Activated CD8-positive, alpha-beta T cell treated with anti-CD3 and anti-CD28 coated beads, Interleukin-2, amount 10 ng/mL, durations not matched to agents 7 days and 5 days (primary cell): ENCODE measurements at regions not wholly inside any gene's neighbourhood (a gene's known extent, or its start where the extent isn't known, plus 50 kb on each side); places are given as distances from the start of the nearest gene placed in this dataset.

Experiments used
- ATAC-seq: fragments of 150-1000 bp; cut with Tn5 transposase; one replicate; pipeline ENCODE4 v1.10.0; 2021; ENCODE audit warnings: moderate library complexity
- CTCF ChIA-PET: fragments of 350-600 bp; sonication (Branson Sonifier 250); formaldehyde crosslinking; loops from one replicate; lab custom pipeline; 2021; ENCODE audit warnings: antibody characterized with exemption; lab: Charles Lee
- POLR2A ChIA-PET: fragments of 350-600 bp; sonication (Branson Sonifier 250); formaldehyde crosslinking; loops from one replicate; lab custom pipeline; 2021; ENCODE audit warnings: antibody characterized with exemption; lab: Charles Lee
- DNase-seq: peaks from one replicate; pipeline ENCODE4 v3.0.0-alpha.2; 2020
- H3K27ac Mint-ChIP-seq: one replicate; pipeline ENCODE4 v1.8.0; 2021; ENCODE audit warnings: mild to moderate bottlenecking, mixed read lengths
- H3K27me3 Mint-ChIP-seq: one replicate; pipeline ENCODE4 v1.8.0; 2021; ENCODE audit warnings: low read depth, mixed read lengths
- H3K36me3 Mint-ChIP-seq: one replicate; pipeline ENCODE4 v1.8.0; 2021; ENCODE audit warnings: low read depth, mixed read lengths
- H3K4me1 Mint-ChIP-seq: one replicate; pipeline ENCODE4 v1.8.0; 2021; ENCODE audit warnings: low read depth, mixed read lengths
- H3K4me3 Mint-ChIP-seq: one replicate; pipeline ENCODE4 v1.8.0; 2021; ENCODE audit warnings: mild to moderate bottlenecking, mixed read lengths
- H3K9me3 Mint-ChIP-seq: one replicate; pipeline ENCODE4 v1.8.0; 2022; ENCODE audit warnings: mixed read lengths; ENCODE audit not compliant: insufficient read depth

DNA sequence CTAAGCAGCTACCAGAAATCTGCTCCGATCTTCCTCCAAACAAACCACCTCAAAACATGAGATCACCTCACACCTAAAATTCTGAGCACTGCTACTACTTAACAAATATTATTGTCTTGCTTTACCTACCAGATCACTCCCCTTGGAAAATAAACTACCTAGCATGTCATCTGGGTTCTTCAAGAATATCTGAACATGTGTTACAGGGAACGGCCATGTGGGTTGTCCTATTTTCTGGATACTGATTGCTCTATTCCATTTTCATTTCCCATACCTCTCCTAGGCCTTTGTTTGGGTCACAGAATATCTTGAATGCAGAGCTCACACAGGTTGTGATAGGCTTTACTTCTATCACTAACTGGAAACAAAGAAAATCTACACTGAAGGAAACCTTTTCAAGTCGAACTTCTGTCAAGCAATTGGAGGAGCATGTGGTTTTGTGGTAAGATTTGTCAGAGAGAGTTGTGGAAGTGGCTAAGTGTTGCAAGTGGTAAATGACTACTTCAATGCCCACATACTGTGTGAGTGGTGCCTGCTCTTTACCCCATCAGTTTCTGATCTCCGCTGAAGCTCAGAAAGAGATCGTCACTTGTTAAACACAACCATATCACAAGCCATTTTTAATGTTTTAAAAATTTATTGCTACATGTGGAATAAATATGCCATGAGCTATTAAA lies 739.1 kb upstream of the ZEB2 start:
- H3K36me3 Mint-ChIP-seq: no peaks in the 10 kb centered on the region
- peak overlapping the region; percentile 7 for H3K27ac Mint-ChIP-seq
- H3K9me3 Mint-ChIP-seq: no peaks in the 10 kb centered on the region
- CTCF ChIA-PET: interaction anchor here (1.1 kb wide), 1 partner anchor 153 kb away, joined by 3 read pairs; no protein-coding TSS in a partner anchor
- POLR2A ChIA-PET: no interaction called here
- ATAC-seq: peak; percentile 96
- H3K4me1 Mint-ChIP-seq: peaks cover 17% of the 10 kb centered on the region
- H3K27me3 Mint-ChIP-seq: peaks cover 58% of the 10 kb centered on the region
- no peak overlapping the region for H3K4me3 Mint-ChIP-seq
- peak; percentile 72 for DNase-seq

DNA sequence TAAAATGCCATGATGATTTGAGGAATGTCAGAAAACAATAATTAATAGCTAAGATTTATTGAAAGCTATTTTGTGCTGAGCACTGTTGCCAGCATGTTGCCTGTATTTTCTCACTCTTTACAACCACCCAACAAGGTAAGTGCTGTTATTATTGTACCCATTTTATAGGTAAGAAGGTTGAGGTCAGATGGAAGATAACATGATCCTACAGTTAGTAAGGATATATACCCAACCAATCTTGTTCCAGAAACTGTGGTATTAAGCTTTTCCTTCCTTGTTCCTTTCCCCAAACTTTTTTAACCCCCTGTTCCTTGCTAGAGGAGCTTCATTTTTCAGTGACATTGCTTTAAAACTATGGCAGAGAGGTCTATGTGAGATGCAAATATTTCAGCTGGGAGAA lies 738.0 kb upstream of the ZEB2 start:
- POLR2A ChIA-PET: no interaction called here
- Mint-ChIP-seq H3K9me3 (no peaks in the 10 kb centered on the region), H3K27me3 (peaks cover 60% of the 10 kb centered on the region), H3K36me3 (no peaks in the 10 kb centered on the region), H3K27ac (no peak overlapping the region), H3K4me3 (no peak overlapping the region), H3K4me1 (peaks cover 17% of the 10 kb centered on the region)
- CTCF ChIA-PET: interaction anchor here (0.9 kb wide), 1 partner anchor 495 kb away, joined by 3 read pairs; no protein-coding TSS in a partner anchor
- DNase-seq (no peak), ATAC-seq (no peak)

DNA sequence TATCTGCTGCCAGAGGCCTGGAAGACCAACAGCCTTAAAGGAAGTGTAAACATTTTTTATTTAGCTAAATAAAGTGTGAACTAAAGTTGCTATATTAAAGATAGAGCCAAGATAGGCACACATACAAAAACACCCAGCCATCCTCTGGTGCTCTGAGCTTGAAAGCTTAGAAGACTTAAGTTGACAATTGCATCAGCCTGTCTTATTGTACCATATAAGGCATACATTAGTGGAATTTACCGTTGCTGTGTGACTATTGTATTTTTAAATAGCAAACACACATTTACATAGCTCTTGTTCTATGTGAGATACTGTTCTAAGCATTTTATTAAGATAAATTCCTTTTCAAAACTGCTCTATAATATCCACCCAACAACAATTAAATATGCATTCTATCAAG lies 736.6 kb upstream of the ZEB2 start:
- no peaks in the 10 kb centered on the region for H3K36me3 Mint-ChIP-seq
- no peaks in the 10 kb centered on the region for H3K9me3 Mint-ChIP-seq
- POLR2A ChIA-PET: no interaction called here
- ATAC-seq (no peak), DNase-seq (no peak)
- peaks cover 17% of the 10 kb centered on the region for H3K4me1 Mint-ChIP-seq
- peaks cover 60% of the 10 kb centered on the region for H3K27me3 Mint-ChIP-seq
- no peak overlapping the region for H3K27ac Mint-ChIP-seq
- H3K4me3 Mint-ChIP-seq: no peak overlapping the region
- CTCF ChIA-PET: no interaction called here

DNA sequence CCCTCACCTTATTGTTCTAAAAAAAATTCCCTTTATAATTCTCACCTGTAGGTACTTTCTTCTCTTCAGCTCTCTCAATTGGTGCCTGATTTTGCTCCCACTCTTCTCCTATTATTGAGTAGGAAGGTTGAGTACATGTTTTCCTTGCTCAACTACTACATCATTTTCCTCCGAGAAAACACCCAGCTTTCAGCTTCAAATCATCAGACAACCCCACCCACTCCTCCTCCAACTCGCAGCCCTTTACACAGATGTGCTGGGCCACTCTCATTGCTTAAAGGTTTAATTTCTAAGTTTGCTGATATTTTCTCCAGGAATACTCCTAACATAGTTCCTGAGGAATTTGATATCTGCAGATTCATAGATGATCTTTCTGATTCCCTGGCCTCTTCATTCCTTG lies 734.4 kb upstream of the ZEB2 start:
- ChIA-PET POLR2A (no interaction called here), CTCF (no interaction called here)
- H3K36me3 Mint-ChIP-seq: no peaks in the 10 kb centered on the region
- DNase-seq (no peak), ATAC-seq (no peak)
- no peak overlapping the region for H3K4me3 Mint-ChIP-seq
- H3K27me3 Mint-ChIP-seq: peaks cover 49% of the 10 kb centered on the region
- no peaks in the 10 kb centered on the region for H3K9me3 Mint-ChIP-seq
- peaks cover 8% of the 10 kb centered on the region for H3K4me1 Mint-ChIP-seq
- H3K27ac Mint-ChIP-seq: no peak overlapping the region

DNA sequence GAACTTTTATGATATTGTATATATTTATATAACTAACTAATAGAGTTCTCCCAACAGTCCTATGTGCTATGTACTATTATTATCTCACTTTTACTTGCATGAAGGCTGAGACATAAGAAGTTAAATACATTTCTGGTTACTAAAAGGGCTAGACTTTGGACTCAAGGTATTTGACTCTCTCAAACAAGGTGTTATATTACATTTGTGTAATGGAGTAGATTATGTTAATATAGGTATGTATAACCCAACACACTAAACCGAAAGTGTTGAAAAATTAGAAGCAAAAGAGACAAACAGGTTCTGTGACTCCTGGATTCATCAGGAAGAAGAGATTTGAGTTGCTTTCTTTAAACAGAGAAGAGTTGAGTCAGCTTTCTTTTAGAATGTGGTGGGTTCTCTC lies 733.6 kb upstream of the ZEB2 start:
- Mint-ChIP-seq H3K27me3 (peaks cover 46% of the 10 kb centered on the region), H3K9me3 (no peaks in the 10 kb centered on the region), H3K4me3 (no peak overlapping the region), H3K27ac (no peak overlapping the region), H3K4me1 (peaks cover under 1% of the 10 kb centered on the region), H3K36me3 (no peaks in the 10 kb centered on the region)
- ATAC-seq (no peak), DNase-seq (no peak)
- CTCF ChIA-PET: no interaction called here
- POLR2A ChIA-PET: no interaction called here

DNA sequence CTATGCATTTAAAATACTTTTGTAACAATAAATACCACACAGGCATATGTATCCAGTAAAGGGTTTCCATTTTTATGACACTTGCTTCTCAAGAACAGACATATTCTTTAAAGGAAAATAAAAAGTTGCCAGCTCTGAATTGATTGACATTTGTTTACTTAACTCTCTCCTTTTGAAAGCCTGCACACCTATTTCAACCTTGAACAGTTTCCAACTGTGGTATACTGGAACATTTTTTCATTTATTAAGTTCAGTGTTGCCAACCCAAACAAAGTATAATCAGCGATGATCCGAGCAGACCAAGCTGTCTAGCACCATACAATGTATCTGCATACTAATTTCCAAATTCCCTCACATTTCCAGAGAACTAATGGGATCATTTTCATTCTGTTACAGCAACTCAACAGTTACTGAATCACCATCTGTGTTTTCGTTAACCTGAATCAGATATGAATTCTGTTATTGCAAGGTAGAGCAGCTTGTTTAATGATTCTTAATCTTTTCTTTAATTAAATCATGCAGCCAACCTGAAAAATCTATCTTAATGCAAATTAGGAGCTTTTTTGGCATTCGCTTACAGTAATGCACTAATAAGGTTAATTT lies 725.5 kb upstream of the ZEB2 start:
- H3K27ac Mint-ChIP-seq: no peak overlapping the region
- H3K4me3 Mint-ChIP-seq: no peak overlapping the region
- ChIA-PET CTCF (no interaction called here), POLR2A (no interaction called here)
- ATAC-seq (no peak), DNase-seq (no peak)
- no peaks in the 10 kb centered on the region for H3K36me3 Mint-ChIP-seq
- no peaks in the 10 kb centered on the region for H3K4me1 Mint-ChIP-seq
- H3K27me3 Mint-ChIP-seq: peaks cover 13% of the 10 kb centered on the region
- H3K9me3 Mint-ChIP-seq: no peaks in the 10 kb centered on the region

DNA sequence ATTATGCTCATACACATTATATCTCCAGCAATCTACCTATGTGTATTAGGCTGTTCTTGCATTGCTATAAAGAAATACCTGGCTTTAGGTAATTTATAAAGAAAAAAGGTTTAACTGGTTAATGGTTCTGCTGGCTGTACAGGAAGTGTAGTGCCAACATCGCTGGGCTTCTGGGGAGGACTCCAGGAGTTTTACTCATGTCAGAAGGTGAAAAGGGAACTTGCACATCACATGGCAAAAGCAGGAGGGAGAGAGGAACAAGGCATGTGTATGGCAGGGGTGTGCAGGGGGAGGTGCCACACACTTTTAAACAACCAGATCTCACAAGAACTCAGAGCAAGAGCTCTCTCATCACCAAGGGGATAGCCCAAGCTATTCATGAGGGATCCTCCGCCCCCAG lies 715.4 kb upstream of the ZEB2 start:
- POLR2A ChIA-PET: no interaction called here
- no peaks in the 10 kb centered on the region for H3K36me3 Mint-ChIP-seq
- H3K27ac Mint-ChIP-seq: no peak overlapping the region
- no peak overlapping the region for H3K4me3 Mint-ChIP-seq
- no peaks in the 10 kb centered on the region for H3K9me3 Mint-ChIP-seq
- peaks cover 14% of the 10 kb centered on the region for H3K27me3 Mint-ChIP-seq
- CTCF ChIA-PET: no interaction called here
- H3K4me1 Mint-ChIP-seq: no peaks in the 10 kb centered on the region
- DNase-seq (no peak), ATAC-seq (no peak)

DNA sequence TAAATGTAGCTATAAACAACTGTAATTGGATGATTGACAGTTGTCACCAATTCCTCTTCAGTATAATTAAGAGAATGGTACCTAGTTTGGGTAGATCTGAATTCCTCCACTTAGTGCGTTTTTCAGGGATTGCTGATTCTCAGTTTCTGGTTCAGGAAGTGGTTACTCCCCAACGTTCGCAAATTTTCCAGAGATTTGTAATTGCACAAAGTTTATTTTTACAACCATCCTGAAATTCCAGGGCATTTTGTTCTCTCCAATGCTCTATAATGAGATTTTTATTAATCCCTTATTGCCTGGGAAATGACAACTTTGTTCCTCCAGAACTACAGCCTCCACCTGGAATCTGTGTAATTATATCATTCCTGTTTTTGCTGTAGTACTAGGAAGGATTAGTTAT lies 710.6 kb upstream of the ZEB2 start:
- no peak for DNase-seq
- Mint-ChIP-seq H3K9me3 (no peaks in the 10 kb centered on the region), H3K36me3 (no peaks in the 10 kb centered on the region), H3K27ac (no peak overlapping the region), H3K27me3 (peaks cover 9% of the 10 kb centered on the region), H3K4me1 (no peaks in the 10 kb centered on the region), H3K4me3 (no peak overlapping the region)
- ChIA-PET POLR2A (no interaction called here), CTCF (no interaction called here)
- ATAC-seq: no peak

DNA sequence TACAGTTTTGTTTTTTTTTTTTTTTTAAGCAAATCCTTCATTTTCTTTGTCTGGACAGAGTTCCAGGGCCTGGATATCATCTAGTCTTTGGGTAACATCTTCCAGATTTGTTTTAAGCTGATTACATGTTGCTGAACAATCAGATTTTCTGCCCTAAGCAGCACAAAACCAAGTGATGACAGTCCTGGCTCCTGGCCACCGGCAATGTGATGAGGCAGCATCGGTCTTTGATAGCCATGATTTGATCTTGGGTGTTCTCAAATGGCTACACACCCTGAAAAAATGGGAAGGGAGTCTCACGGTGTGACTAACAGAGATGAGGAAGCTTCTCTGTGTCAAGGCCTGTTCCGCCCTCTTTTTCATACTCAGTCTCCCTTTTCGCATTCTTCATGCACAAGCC lies 708.6 kb upstream of the ZEB2 start:
- H3K4me1 Mint-ChIP-seq: no peaks in the 10 kb centered on the region
- no peak for ATAC-seq
- H3K36me3 Mint-ChIP-seq: no peaks in the 10 kb centered on the region
- CTCF ChIA-PET: no interaction called here
- no peak overlapping the region for H3K4me3 Mint-ChIP-seq
- H3K27me3 Mint-ChIP-seq: peaks cover 4% of the 10 kb centered on the region
- no peak overlapping the region for H3K27ac Mint-ChIP-seq
- no peak for DNase-seq
- no peaks in the 10 kb centered on the region for H3K9me3 Mint-ChIP-seq
- POLR2A ChIA-PET: no interaction called here

DNA sequence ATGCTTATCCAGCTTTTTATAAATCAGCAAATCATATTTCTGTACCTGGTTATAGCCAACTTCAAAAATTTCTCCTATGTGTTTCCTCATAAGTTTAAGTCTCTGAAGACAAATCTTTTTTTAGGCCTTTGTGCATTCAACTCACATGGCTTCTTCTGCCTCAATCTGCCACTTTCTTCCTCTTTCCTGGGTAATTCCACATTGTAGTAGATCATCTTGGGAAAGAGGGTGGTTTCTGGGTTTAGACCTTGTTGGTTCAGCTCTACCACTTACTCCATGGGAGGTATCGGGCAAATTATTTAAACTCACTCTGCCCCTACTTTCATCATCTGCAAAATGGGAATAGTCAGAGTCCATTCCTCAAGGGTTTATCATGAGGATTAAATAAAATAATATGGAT lies 707.0 kb upstream of the ZEB2 start:
- ChIA-PET CTCF (no interaction called here), POLR2A (no interaction called here)
- Mint-ChIP-seq H3K36me3 (no peaks in the 10 kb centered on the region), H3K4me1 (no peaks in the 10 kb centered on the region), H3K9me3 (no peaks in the 10 kb centered on the region), H3K4me3 (no peak overlapping the region), H3K27ac (no peak overlapping the region), H3K27me3 (peaks cover 4% of the 10 kb centered on the region)
- no peak for ATAC-seq
- DNase-seq: no peak

DNA sequence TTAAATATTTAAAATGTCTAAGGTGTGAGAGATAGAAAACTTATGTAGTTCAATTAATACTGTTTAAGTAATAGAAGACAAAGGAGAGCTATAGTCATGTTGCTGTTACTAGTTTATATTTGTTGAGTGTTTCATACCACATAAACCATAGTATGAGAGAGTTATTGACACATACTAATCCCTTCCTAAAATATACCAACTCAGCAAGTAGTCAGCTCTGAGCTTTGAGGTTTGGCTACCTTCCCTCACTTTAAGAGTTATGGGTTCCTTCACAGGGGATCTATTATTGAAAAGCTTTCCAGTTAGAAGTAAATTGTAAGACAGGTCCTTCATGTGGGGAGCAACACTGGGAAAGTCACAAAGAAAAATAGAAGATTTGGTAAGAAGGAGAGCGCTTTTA lies 701.6 kb upstream of the ZEB2 start:
- no peaks in the 10 kb centered on the region for H3K36me3 Mint-ChIP-seq
- H3K4me1 Mint-ChIP-seq: no peaks in the 10 kb centered on the region
- no peaks in the 10 kb centered on the region for H3K9me3 Mint-ChIP-seq
- no peak overlapping the region for H3K4me3 Mint-ChIP-seq
- ChIA-PET CTCF (no interaction called here), POLR2A (no interaction called here)
- no peak for ATAC-seq
- H3K27me3 Mint-ChIP-seq: peaks cover 3% of the 10 kb centered on the region
- no peak for DNase-seq
- H3K27ac Mint-ChIP-seq: no peak overlapping the region

DNA sequence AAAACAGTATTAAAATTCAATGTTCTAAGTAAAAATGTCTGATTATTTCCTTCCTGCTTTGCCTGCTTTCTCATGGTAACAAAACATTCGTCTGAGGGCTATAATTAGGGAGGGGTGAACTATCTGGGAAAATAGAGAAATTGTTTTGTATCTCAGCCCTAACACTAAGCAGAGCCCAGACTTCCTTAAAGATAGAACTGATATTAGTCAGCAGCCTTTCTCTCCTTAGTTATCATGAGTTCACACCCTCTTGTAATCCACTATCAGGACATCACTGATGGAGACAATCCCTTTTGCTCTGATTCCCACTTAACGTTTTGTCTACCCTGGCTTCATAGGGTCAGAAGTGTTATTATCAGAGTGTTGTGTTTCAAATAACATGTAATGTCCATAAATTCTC lies 701.1 kb upstream of the ZEB2 start:
- Mint-ChIP-seq H3K36me3 (no peaks in the 10 kb centered on the region), H3K27me3 (peaks cover 3% of the 10 kb centered on the region), H3K4me1 (no peaks in the 10 kb centered on the region), H3K4me3 (no peak overlapping the region), H3K9me3 (no peaks in the 10 kb centered on the region), H3K27ac (no peak overlapping the region)
- ATAC-seq (no peak), DNase-seq (no peak)
- ChIA-PET POLR2A (no interaction called here), CTCF (no interaction called here)

DNA sequence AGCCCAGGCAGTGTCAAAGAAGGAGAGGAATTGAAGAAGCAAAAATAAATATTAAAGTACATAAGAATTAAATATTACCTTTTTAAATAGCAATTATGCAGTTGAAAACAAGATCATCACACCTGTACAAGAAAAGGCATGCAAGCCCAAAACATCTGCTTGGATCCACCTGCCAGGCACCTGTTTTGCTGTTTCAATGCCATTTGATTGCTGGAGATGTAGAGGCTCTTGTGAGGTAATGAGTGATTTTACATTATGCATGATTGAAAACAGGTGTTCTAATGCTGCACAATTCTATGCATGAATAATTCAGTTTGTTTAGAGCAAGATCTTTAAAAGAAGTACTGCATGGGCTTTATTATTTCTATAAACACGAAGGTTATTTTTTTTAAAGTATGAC lies 700.6 kb upstream of the ZEB2 start:
- H3K4me3 Mint-ChIP-seq: no peak overlapping the region
- no peak for DNase-seq
- H3K4me1 Mint-ChIP-seq: no peaks in the 10 kb centered on the region
- POLR2A ChIA-PET: no interaction called here
- peaks cover 3% of the 10 kb centered on the region for H3K27me3 Mint-ChIP-seq
- H3K9me3 Mint-ChIP-seq: no peaks in the 10 kb centered on the region
- no peaks in the 10 kb centered on the region for H3K36me3 Mint-ChIP-seq
- H3K27ac Mint-ChIP-seq: no peak overlapping the region
- CTCF ChIA-PET: no interaction called here
- no peak for ATAC-seq
